ENCODE measurements at regions not wholly inside any gene's neighbourhood (a gene's known extent, or its start where the extent isn't known, plus 50 kb on each side); places are given as distances from the start of the nearest gene placed in this dataset.

- H3K27me3 ChIP-seq (ENCODE audit: insufficient read depth, low read length): no peaks in the 10 kb centered on the region
- H3K9ac ChIP-seq (ENCODE audit: low read length): no peak overlapping the region
- ChIA-PET CTCF (no interaction called here), POLR2A (no interaction called here), RAD21 (ENCODE audit: low non-redundant PET in 1 of 2, low total read pairs in 2 of 2, uncharacterized antibody in 2 of 2, unreplicated experiment in 2 of 2) (no interaction called here)
- no TSS peak for BruUV-seq (replicated peaks)
- no peak overlapping the region for H3K4me2 ChIP-seq (ENCODE audit: low read length)
- no peaks in the 10 kb centered on the region for H3K9me2 ChIP-seq (ENCODE audit: insufficient read depth)
- intact Hi-C loops (cut with micrococcal nuclease): no loop called here
- TF ChIP-seq EZH2phosphoT487 (IDR thresholded peaks at IDR 0.05; ENCODE audit: borderline replicate concordance) (no peak), CEBPB (IDR thresholded peaks at IDR 0.05; ENCODE audit: low read depth) (no peak), MAX (IDR thresholded peaks at IDR 0.05) (no peak), EGR1 (IDR thresholded peaks at IDR 0.05; ENCODE audit: low read depth) (no peak), SIN3A (IDR thresholded peaks at IDR 0.05; ENCODE audit: low read depth) (no peak), ATF3 (IDR thresholded peaks at IDR 0.05) (no peak), JUND (IDR thresholded peaks at IDR 0.05) (no peak), ELF1 (IDR thresholded peaks at IDR 0.05; ENCODE audit: borderline replicate concordance, low read depth) (no peak), POLR2AphosphoS5 (IDR thresholded peaks at IDR 0.05; ENCODE audit: low read depth, low read length) (no peak), SP1 (IDR thresholded peaks at IDR 0.05; ENCODE audit: low read depth) (no peak), POLR2A (IDR thresholded peaks at IDR 0.05; ENCODE audit: borderline replicate concordance, extremely low read depth, insufficient read depth, insufficient read length) (no peak), SRF (IDR thresholded peaks at IDR 0.05; ENCODE audit: low read depth) (no peak), ZBTB33 (IDR thresholded peaks at IDR 0.05; ENCODE audit: extremely low read depth, insufficient replicate concordance, low read length) (no peak), YY1 (IDR thresholded peaks at IDR 0.05; ENCODE audit: extremely low read depth, insufficient replicate concordance, low read depth, low read length) (no peak), FOSL1 (IDR thresholded peaks at IDR 0.05; ENCODE audit: low read depth) (no peak), CTCF (IDR thresholded peaks at IDR 0.05 in 2 of 3, conservative IDR thresholded peaks at IDR 0.05 in 1 of 3; ENCODE audit: borderline replicate concordance in 1 of 3, insufficient read depth in 1 of 3, low read depth in 2 of 3, low read length in 2 of 3) (no peak), REST (IDR thresholded peaks at IDR 0.05; ENCODE audit: low read depth) (no peak), ZFX (IDR thresholded peaks at IDR 0.05) (no peak)
- H3K79me2 ChIP-seq (ENCODE audit: insufficient read depth, low read length): no peaks in the 10 kb centered on the region
- DNase-seq (ENCODE audit: low read depth, low spot score) (no peak), ATAC-seq (no peak)
- H3K4me1 ChIP-seq (ENCODE audit: control insufficient read depth in 1 of 2, insufficient read depth in 2 of 2, low read length in 2 of 2): no peaks in the 10 kb centered on the region
- H3K36me3 ChIP-seq (ENCODE audit: control insufficient read depth in 1 of 2, insufficient read depth in 2 of 2, low read length in 2 of 2): no peaks in the 10 kb centered on the region
- H3K27ac ChIP-seq (ENCODE audit: low read depth, low read length): no peak overlapping the region
- H3K9me3 ChIP-seq (ENCODE audit: control insufficient read depth in 1 of 2, insufficient read depth in 1 of 2, low read depth in 1 of 2, low read length in 2 of 2): peaks cover 0 to 6% of the 10 kb centered on the region in 2 experiments; a peak in 2 of 4 replicates
- H3K4me3 ChIP-seq (replicated peaks in 1 of 2; ENCODE audit: low read depth in 1 of 2, low read length in 2 of 2): no peak overlapping the region
- no peaks in the 10 kb centered on the region for H4K20me1 ChIP-seq (ENCODE audit: insufficient read depth)
- H2AFZ ChIP-seq (ENCODE audit: low read depth, low read length, poor library complexity, severe bottlenecking): no peak overlapping the region
Measured at GRCh38 chr2:5145801-5146200, 546.4 kb upstream of the SOX11 start.
